ENCODE measurements at regions not wholly inside any gene's neighbourhood (a gene's known extent, or its start where the extent isn't known, plus 50 kb on each side); places are given as distances from the start of the nearest gene placed in this dataset.

DNA sequence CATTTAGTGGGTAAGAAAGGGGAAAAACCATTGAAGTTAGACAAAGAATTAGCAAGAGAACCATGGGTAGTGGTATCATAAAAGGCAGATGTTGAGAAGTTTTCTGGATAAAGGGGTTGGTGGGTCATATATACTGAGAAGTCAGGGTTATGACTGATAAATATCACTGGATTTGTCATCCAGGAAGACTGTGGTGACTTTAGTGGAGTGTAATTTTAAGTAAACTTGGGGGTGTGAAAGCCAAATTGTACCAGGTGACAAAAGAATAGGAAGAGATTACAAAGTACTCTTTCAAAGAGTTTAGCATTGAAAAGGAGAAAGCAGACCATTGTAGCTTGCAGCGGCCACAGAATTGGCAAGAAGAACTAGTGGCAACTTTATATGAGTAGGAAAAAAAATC, 315.2 kb upstream of the DMAC1 start:
- FAIRE-seq: no peak
- Histone ChIP-seq H3K27ac (ENCODE audit: low read depth, low read length) (no peak overlapping the region), H2BK120ac (replicated peaks; ENCODE audit: low read depth, low read length) (no peak overlapping the region), H3K9ac (replicated peaks in 1 of 4; ENCODE audit: extremely low read depth in 1 of 4, low read depth in 3 of 4, low read length in 3 of 4) (no peak overlapping the region), H3K79me1 (ENCODE audit: low read depth, low read length) (no peaks in the 10 kb centered on the region), H3K27me3 (replicated peaks in 1 of 4; ENCODE audit: control insufficient read depth in 3 of 4, extremely low read depth in 1 of 4, insufficient read depth in 3 of 4, low read length in 3 of 4) (no peaks in the 10 kb centered on the region), H3K14ac (ENCODE audit: insufficient read length) (no peak overlapping the region), H3K9me3 (ENCODE audit: insufficient read depth in 2 of 2, low read depth in 1 of 2, low read length in 1 of 2) (no peaks in the 10 kb centered on the region), H4K20me1 (replicated peaks in 1 of 2; ENCODE audit: control insufficient read depth in 1 of 2, insufficient read depth in 2 of 2, low read length in 2 of 2) (no peaks in the 10 kb centered on the region), H3K4me2 (ENCODE audit: insufficient read depth in 1 of 2, low read depth in 2 of 2, low read length in 2 of 2) (no peak overlapping the region), H4K91ac (replicated peaks; ENCODE audit: insufficient read length, low read length) (no peak overlapping the region), H3K56ac (replicated peaks; ENCODE audit: insufficient read length, low read depth, low read length) (no peak overlapping the region), H2BK20ac (ENCODE audit: low read length) (no peak overlapping the region), H3K4me1 (replicated peaks in 1 of 4; ENCODE audit: control insufficient read depth in 3 of 4, insufficient read depth in 4 of 4, low read length in 3 of 4) (no peaks in the 10 kb centered on the region), H2BK5ac (ENCODE audit: low read depth, low read length) (no peak overlapping the region), H2BK12ac (ENCODE audit: low read depth, low read length) (no peak overlapping the region), H2BK15ac (ENCODE audit: low read length) (no peak overlapping the region), H4K8ac (ENCODE audit: extremely low read depth, insufficient read depth, low read length) (no peak overlapping the region), H3K23me2 (ENCODE audit: low read depth, low read length) (no peaks in the 10 kb centered on the region; the same call in 1 of the 2 replicates), H2AK5ac (ENCODE audit: low read depth, low read length) (no peak overlapping the region), H3K4ac (replicated peaks; ENCODE audit: insufficient read length, low read depth, low read length) (no peak overlapping the region), H3K79me2 (ENCODE audit: control insufficient read depth in 1 of 2, insufficient read depth in 2 of 2, low read length in 2 of 2) (no peaks in the 10 kb centered on the region), H3K36me3 (ENCODE audit: control insufficient read depth in 2 of 4, insufficient read depth in 4 of 4, low read length in 3 of 4) (no peaks in the 10 kb centered on the region), H3K23ac (ENCODE audit: insufficient read length) (no peak overlapping the region), H3K18ac (ENCODE audit: extremely low read depth, low read length) (no peak overlapping the region), H3K4me3 (ENCODE audit: extremely low read depth in 1 of 4, insufficient read depth in 2 of 4, low read depth in 3 of 4, low read length in 4 of 4) (no peak overlapping the region), H2AFZ (ENCODE audit: low read length) (no peak overlapping the region), H4K5ac (ENCODE audit: insufficient read length, low read depth, low read length) (no peak overlapping the region)
- POLR2A ChIA-PET (ENCODE audit: partially characterized antibody): no interaction called here
- DNase-seq (ENCODE audit: low read depth in 1 of 2, low spot score in 2 of 2): no peak
- 50% methylated on average over 1 of the region's 1 CpG; no CpG with 5 or more reads in 1 of the 2 experiments for WGBS, 2 experiments (ENCODE audit: extremely low coverage in 1 of 2, insufficient coverage in 1 of 2, insufficient read length in 1 of 2, insufficient replicate concordance in 2 of 2, low coverage in 1 of 2, low lambda C conversion rate in 2 of 2, missing lambda C conversion rate in 1 of 2)
- CTCF ChIA-PET (ENCODE audit: partially characterized antibody): no interaction called here
- TF ChIP-seq RAD21 (IDR thresholded peaks at IDR 0.05 in 1 of 2, conservative IDR thresholded peaks at IDR 0.05 in 1 of 2; ENCODE audit: low read depth in 2 of 2, low read length in 2 of 2): no peak
- TF ChIP-seq HDAC6 (IDR thresholded peaks at IDR 0.05; ENCODE audit: low read depth, low read length): no peak
- TF ChIP-seq CEBPB (IDR thresholded peaks at IDR 0.05; ENCODE audit: low read depth, low read length): no peak
- no peak for TF ChIP-seq SUZ12 (IDR thresholded peaks at IDR 0.05; ENCODE audit: low read length)
- TF ChIP-seq CREB1 (IDR thresholded peaks at IDR 0.05): no peak
- TF ChIP-seq, protein P1, sequence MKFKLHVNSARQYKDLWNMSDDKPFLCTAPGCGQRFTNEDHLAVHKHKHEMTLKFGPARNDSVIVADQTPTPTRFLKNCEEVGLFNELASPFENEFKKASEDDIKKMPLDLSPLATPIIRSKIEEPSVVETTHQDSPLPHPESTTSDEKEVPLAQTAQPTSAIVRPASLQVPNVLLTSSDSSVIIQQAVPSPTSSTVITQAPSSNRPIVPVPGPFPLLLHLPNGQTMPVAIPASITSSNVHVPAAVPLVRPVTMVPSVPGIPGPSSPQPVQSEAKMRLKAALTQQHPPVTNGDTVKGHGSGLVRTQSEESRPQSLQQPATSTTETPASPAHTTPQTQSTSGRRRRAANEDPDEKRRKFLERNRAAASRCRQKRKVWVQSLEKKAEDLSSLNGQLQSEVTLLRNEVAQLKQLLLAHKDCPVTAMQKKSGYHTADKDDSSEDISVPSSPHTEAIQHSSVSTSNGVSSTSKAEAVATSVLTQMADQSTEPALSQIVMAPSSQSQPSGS (IDR thresholded peaks at IDR 0.05; ENCODE audit: low read length): no peak
- TF ChIP-seq TAF1 (IDR thresholded peaks at IDR 0.05; ENCODE audit: low read depth, low read length): no peak
- TF ChIP-seq TEAD4 (IDR thresholded peaks at IDR 0.05; ENCODE audit: low read depth, low read length): no peak
